22Rv1 (cell line): ENCODE measurements at regions not wholly inside any gene's neighbourhood (a gene's known extent, or its start where the extent isn't known, plus 50 kb on each side); places are given as distances from the start of the nearest gene placed in this dataset.

ENCODE experiments used
- CTCF ChIP-seq: fragments of 450-650 bp; IDR thresholded peaks from 2 replicates; pipeline ENCODE4 v1.5.1; 2017; ENCODE audit warnings: mild to moderate bottlenecking
- ZFX ChIP-seq: fragments of 450-650 bp; IDR thresholded peaks from 2 replicates; pipeline ENCODE4 v1.6.1; 2017; ENCODE audit warnings: antibody characterized with exemption, borderline replicate concordance

- TF ChIP-seq CTCF (no peak), ZFX (no peak)
Measured at GRCh38 chr13:40494946-40495620, 171.4 kb downstream of the FOXO1 start.
